ENCODE measurements at regions not wholly inside any gene's neighbourhood (a gene's known extent, or its start where the extent isn't known, plus 50 kb on each side); places are given as distances from the start of the nearest gene placed in this dataset.

DNA sequence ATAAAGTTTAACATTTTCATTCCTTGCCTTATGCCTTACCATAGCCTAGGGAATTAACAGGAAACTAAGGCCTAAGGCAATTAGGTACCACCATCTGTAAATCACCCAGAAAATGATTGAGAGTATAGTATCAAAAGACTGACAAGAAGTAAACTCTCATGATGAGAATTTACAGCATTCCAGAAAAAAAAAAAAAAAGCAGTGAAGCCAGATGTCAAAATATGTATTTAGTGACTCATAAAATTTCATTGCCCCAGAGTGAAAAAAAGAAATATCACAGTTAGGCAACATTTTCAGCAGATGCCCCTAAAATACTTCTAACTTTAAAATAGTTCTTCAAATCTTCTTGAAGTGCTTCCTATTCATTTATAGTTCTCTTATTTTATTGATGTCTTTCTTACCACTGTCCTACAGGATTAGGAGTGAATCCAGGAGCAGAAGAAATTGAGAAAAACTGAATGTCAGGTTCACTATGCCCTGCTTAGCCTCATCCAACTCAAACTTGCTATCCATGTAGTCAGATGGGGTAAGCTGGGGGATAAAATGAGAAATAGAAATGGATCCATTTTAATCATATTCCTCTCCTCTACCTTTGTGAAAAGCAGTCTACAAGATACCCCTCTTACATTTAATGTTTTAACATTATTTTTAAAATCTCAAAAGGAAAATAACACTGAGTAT is 57.3 kb upstream of the TANK start:
- TF ChIP-seq, protein P1, sequence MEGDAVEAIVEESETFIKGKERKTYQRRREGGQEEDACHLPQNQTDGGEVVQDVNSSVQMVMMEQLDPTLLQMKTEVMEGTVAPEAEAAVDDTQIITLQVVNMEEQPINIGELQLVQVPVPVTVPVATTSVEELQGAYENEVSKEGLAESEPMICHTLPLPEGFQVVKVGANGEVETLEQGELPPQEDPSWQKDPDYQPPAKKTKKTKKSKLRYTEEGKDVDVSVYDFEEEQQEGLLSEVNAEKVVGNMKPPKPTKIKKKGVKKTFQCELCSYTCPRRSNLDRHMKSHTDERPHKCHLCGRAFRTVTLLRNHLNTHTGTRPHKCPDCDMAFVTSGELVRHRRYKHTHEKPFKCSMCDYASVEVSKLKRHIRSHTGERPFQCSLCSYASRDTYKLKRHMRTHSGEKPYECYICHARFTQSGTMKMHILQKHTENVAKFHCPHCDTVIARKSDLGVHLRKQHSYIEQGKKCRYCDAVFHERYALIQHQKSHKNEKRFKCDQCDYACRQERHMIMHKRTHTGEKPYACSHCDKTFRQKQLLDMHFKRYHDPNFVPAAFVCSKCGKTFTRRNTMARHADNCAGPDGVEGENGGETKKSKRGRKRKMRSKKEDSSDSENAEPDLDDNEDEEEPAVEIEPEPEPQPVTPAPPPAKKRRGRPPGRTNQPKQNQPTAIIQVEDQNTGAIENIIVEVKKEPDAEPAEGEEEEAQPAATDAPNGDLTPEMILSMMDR (IDR thresholded peaks at IDR 0.05) = no peak
- no peak for TF ChIP-seq POLR2A (IDR thresholded peaks at IDR 0.05)

DNA sequence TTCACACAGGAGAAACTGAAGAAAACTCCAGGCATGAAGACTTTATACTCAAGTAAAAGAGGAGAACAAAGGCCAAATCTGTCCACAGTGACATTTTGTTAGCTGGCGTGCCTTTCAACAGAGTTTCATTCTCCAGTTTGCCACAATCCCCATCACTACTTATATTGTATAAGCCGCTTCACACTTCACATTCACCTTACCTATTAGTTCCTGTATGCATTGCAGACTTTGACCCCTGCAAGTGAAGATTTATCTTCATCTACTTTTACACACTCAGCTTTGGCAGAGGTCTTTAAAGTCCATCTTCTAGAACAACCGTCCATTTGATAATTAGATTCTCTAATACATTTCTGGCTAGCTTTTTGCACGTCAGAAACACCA is 56.8 kb upstream of the TANK start:
- no peaks in the 10 kb centered on the region for H3K36me3 ChIP-seq
- no peak overlapping the region for H3K27ac ChIP-seq
- H3K4me1 ChIP-seq = no peaks in the 10 kb centered on the region
- H3K9me3 ChIP-seq = no peaks in the 10 kb centered on the region
- TF ChIP-seq POLR2A (IDR thresholded peaks at IDR 0.05) = no peak
- TF ChIP-seq, protein P1 (IDR thresholded peaks at IDR 0.05) = no peak
- H3K4me3 ChIP-seq = no peak overlapping the region
- no peaks in the 10 kb centered on the region for H3K27me3 ChIP-seq
- no peak for DNase-seq

More for the DNA sequence above, 57.3 kb upstream of the TANK start:
- no peak for DNase-seq
- Histone ChIP-seq H3K4me3 (no peak overlapping the region), H3K27me3 (no peaks in the 10 kb centered on the region), H3K36me3 (no peaks in the 10 kb centered on the region), H3K9me3 (no peaks in the 10 kb centered on the region), H3K27ac (no peak overlapping the region), H3K4me1 (no peaks in the 10 kb centered on the region)

DNA sequence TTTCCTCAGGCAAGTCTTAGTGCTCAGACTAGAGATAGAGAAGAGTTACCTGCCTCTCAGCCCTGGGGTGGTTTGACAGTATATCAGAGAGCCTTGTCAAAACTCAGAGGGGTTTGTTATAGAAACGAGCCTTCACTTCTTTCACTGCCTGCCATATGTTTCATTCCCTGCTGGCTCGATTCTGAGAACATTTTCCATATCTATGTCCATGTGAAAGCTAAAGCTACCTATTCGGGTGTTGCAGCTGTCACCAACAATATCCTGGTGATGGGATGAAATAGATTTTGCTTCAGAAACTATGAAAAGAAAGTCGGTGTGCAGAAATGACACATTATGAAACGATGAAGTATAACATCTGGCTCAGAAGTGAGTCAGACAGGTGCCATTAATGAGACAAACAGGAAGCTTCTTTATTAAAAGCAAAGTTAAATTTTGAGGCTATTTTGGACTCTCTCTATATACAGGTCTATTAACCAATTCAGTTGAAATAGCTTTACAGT is 56.1 kb upstream of the TANK start:
- no peaks in the 10 kb centered on the region for H3K27me3 ChIP-seq
- no peaks in the 10 kb centered on the region for H3K4me1 ChIP-seq
- DNase-seq = no peak
- no peaks in the 10 kb centered on the region for H3K9me3 ChIP-seq
- no peak overlapping the region for H3K4me3 ChIP-seq
- no peak overlapping the region for H3K27ac ChIP-seq
- H3K36me3 ChIP-seq = no peaks in the 10 kb centered on the region
- no peak for TF ChIP-seq POLR2A (IDR thresholded peaks at IDR 0.05)
- TF ChIP-seq, protein P1 (IDR thresholded peaks at IDR 0.05) = no peak

DNA sequence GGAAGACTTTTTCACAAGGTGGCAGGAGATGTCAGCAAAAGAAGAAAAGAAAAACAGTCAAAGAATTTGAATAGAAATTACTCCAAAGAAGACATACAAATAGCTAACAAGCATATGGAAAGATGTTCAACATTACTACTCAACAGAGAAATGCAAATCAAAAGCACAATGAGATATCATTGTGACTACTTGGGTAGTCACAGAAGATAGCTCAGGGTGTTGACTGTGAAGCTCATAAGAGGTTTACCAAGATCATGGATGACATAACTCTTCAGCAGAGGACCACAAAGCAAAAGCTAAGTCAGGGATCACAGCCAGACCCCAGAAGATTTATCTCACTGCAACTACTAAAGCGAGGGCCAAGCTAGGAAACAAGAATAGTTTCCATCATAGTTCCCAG is 53.0 kb upstream of the TANK start:
- H3K36me3 ChIP-seq = no peaks in the 10 kb centered on the region
- no peaks in the 10 kb centered on the region for H3K9me3 ChIP-seq
- DNase-seq = no peak
- no peaks in the 10 kb centered on the region for H3K4me1 ChIP-seq
- TF ChIP-seq, protein P1 (IDR thresholded peaks at IDR 0.05) = no peak
- no peak for TF ChIP-seq POLR2A (IDR thresholded peaks at IDR 0.05)
- no peak overlapping the region for H3K27ac ChIP-seq
- H3K27me3 ChIP-seq = no peaks in the 10 kb centered on the region
- H3K4me3 ChIP-seq = no peak overlapping the region

Data from Peyer's patch (tissue), 4 donors.